NCI-H146 treated with DMSO at 0.1 percent for 48 hours (cell line): ENCODE measurements at regions not wholly inside any gene's neighbourhood (a gene's known extent, or its start where the extent isn't known, plus 50 kb on each side); places are given as distances from the start of the nearest gene placed in this dataset.

Experiments used
- DNase-seq: peaks from one replicate; lab custom pipeline; 2025; ENCODE audit not compliant: unreplicated experiment; lab: John Stamatoyannopoulos, UW

DNA sequence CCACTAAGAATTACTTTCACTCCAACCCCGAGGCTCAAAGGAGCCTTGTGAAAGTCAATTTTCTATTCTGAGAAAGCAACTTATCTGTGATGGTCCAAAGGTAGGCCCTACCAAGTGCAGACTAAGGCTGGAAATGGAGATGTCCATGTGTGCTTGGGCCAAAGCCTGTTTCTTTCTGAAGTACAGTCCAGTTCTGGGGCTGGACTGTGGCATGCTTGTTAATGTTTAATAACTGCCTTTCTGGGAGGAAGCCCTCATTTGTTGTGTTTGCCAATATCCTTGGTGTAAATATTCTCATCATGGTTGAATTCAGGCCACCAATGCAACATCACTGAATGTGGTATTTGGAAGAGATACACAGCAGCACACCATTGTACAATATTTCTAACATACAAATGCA is 182.3 kb upstream of the BCL6 start:
- DNase-seq = no peak

DNA sequence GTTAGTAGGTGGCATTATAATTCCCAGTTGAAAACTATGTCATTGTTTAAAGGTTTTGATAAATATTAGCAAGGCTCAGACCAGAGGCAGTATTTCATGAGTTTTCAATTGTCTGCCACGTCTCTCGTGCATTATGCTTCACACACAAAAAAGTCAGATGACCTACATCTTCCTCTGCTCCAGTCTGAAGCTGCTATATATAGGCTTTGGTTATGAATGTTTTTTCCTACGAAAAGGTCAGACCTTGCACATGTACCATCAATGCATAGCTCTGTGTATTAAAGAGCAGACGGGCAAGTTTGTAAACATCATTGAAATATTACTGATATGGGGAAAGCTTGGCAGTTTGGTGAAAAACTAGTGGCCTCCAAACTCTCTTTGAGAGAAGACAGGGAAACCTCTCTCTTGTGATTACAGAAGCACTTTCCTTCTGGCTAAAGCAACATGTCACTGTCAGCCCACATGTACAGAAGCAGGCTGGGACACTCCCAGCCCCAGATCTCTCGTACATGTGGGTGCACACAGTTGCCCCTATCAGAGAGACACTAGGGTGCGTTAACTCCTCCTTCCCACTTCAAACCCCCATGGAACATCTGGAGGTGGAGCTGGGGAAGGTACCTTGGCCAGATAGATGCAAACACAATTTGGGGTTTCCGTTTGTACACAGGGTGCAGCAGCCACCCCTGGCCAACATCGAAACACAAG is 184.0 kb upstream of the BCL6 start:
- no peak for DNase-seq

DNA sequence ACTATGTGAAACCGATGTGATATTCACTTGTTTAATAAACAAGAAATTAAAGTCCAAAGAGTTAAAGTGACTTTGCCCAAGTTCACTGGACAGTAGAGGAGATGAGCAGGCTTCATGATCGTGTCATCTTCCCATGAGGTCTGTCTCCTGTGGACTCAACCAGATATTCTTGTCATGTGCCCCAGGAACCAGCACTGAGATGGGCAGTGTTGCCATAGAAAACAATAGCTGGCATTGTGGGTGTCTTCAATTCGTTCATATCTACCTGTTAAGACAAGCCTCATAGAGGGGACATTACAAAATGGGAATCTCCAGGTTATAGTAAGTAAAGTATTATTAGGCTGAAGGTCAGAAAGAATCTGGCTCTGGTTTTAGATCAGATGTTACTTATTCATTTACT is 184.8 kb upstream of the BCL6 start:
- DNase-seq = no peak

DNA sequence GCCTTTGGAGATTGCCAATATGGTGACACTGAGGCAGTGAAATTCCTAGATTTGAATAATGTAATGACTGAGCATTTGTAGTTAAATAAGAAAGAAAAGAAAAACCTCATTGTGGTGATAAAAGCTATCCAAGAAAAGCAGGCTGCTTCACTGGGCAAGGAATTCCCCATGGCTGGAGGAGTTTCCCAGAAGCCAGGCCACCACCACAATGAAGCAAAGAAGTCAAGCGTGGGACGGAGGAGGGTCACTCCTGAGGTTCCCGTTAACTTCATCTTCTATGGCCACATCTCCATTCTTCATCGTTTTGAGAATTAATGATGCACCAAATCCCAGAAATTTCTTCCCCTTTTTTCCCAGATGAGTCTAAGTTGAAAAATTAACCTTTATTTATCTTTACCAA is 185.8 kb upstream of the BCL6 start:
- DNase-seq = no peak

DNA sequence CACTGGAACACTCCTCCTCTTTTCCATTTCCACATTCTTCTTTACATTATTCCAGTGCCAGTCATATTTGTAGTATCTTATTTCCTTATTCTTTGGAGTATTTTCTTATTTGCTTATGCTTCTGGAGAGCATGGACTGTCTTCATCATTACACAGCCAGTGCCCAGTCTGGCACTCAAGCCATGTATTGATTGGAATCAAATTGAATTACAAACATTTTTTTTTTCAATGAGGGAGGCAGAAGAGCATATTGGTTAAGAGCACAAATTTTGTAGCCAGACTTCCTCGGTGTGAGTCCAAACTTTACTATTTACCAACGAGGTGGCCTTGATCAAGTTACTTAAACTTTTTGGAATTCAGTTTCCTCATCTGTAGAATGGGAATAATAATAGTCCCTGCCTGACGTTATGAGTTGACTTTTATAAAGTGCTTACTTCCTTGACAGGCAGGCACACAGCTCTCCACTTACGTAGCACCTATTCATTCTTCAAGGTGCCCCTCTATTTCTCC is 186.6 kb upstream of the BCL6 start:
- DNase-seq = no peak

DNA sequence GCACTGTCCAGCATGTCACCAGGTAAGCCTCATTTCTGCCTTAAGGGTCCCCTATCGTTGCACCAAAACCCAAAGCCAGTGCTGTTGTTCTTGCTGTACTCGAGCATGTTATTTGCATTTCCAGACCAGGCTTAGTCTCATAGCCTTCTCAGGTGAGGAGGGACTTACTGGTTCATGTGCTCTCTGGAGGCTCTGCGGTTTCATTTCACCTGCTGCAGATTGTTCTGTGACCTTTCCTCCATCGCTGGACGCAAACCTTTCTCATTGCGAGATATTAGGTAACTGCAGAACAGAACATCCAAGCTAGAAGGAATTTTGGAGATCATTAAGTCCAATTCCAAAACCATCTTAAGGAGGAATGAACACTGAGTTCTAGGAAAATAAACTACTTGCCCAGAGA is 187.3 kb upstream of the BCL6 start:
- no peak for DNase-seq

DNA sequence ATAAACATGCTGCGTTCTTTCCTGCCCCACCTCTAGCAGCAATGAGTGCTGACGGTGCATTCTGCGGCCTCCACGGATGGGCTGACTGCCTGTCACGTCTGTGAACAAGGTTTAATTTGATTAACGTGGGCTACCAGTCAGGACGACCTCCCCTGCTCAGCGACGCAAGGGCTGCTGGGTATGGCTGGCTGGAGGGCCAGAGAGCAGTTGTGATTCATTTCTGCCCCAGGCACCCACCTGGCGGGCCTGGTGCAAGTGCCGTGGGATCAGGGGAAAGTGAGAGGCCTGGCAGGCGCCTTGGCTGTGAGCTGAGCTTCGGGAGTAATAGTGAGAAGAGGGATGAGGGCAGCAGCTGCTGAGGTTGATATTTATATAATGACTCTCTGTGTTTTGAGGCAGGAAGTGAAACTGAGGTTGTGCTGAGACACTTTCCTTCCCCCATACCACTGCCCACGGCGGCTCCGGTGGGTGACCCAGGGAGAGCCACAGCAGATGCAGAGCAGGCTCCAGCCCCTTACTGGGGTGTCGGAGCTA is 190.4 kb upstream of the BCL6 start:
- no peak for DNase-seq

DNA sequence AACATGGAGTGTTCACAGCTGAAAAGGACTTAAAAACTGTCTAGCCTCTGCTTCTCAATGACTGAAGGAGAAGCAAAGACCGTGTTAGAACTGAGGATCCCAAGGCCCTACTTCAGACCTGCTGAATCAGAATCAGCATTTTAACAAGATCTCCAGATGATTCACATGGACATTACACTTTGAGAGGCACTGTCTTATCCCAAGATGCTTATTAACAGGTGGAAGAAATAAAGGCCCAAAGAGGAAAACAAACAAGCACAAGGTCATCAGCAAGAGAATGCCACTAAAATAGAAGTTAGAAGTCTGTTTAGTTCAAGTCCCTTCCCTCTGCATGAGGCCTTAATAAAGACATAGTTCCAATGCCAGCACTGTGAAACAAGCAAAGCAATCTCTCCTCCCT is 191.4 kb upstream of the BCL6 start:
- no peak for DNase-seq

DNA sequence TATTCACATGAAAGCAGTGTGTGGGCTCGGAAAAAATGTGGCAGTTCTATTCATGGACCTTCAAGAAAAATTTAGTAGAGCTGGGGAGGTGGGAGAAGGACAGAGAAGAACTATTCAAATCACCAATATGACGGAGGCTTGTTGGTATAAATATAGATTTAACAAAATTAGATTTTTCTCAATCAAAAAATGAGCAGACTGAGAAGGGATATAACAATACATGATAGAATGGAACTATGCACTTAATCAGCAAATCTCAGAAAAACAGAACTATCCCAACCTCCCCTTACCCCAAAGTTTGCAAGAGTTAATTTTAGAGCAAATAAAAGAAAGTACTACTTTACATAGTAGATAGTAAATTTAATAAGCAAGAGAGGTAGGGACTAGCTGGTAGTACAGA is 194.6 kb upstream of the BCL6 start:
- DNase-seq = no peak

DNA sequence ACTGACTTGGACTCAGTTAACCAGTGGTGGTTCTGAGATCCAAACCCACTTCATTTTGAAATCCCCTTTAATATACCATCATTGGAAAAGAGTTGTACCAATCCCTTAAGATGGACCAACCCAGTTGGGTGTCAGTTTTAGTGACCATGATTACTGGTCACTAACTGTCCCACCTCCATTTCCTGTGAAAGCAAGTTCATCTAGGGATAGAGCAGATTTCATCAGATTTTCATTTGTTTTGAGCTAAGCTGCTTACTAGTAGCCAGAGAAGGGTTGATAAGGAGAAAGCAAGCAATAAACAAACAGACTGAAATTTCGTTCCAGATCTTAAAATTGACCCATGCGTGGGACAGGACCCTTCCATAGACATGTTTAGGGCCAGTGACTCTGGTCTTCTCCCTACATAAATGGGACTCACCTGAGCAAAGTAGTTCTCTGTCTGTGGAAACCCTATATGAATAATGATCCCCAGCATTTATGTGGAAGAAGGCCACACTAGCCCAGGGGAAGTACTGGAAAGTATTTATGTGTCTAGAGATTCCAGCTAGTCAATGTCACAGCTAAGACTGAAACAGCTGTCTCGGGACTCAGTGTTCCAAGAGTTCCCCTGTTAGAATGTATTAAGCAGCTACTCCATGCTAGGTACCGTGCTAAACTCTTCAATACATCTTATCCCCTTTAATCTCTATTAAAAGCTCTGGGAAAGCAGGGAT is 196.0 kb upstream of the BCL6 start:
- no peak for DNase-seq

DNA sequence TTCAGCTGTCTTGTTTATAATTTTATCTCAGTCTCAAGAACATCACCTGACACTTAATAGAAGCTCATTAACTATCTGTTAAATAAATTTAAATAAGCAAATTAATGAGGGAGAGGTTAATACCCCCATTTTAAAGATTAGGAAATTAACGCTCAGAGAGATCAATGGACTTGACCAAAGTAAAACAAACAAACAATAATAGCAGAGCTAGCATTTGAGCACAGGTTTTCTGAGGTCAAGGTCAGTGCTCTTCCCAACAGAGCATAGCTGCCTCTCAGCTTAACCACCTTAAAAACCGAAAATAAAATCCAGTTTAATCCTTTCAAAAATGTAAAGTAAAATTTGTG is 196.6 kb upstream of the BCL6 start:
- no peak for DNase-seq

DNA sequence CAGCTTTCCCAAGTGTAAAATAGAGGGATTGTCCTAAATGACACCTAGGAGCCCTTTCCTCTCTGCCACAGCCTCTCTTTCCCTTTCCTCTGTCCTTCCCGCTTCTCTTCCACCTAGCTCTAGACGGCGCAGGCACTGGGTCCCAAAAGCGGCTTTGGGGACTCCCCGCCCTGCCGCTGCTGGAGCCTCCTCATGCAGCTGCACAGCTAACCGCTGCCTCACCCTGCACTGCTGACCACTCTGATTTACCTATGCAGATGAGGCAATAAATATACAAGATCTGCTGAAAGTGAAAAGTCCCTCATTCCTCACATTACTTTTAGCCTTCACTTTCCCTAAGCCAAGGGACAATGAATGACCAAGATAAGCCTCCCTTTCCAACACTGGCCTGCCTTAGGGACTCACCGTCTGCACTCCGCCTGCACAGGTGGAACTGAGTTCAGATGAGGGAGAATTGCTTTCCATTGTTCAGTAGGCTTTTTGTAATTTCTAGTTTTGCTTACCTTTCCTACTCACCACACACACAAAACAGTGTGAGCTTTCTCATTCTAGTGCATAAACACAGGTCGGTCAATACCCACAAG is 197.5 kb upstream of the BCL6 start:
- DNase-seq = no peak

DNA sequence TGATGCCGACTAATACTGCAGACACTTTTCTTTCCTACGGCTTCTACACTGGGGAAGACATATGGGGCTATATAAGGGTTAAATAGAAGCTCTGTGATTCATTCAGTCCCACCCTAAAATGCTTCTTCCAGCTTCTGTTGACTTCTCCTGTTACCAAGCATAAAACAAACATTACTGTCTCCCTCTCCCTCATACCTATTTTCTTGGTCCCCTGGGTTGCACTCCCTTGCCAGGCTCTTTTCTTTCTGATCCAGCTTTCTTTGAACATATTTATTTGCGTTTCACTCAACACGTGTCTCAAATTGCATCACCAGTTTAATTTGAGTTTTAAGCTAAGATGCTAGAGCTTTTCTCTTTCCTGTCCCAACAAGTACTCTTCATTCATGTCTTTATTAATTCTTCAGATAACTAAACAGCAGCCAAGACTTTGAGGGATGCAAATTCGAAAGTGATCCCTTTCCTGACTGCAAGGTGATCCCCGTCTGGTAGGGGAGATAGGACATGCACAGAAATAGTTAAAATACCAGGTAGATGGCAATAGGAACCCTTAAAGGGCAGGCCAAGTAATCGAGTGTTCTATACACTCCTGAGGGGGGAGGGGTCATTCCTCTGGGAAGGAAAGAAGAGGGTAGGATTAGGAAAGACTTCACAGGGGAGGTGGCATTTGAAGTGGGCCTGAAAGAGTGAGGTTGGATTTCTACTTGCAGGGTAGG is 198.6 kb upstream of the BCL6 start:
- DNase-seq = no peak

DNA sequence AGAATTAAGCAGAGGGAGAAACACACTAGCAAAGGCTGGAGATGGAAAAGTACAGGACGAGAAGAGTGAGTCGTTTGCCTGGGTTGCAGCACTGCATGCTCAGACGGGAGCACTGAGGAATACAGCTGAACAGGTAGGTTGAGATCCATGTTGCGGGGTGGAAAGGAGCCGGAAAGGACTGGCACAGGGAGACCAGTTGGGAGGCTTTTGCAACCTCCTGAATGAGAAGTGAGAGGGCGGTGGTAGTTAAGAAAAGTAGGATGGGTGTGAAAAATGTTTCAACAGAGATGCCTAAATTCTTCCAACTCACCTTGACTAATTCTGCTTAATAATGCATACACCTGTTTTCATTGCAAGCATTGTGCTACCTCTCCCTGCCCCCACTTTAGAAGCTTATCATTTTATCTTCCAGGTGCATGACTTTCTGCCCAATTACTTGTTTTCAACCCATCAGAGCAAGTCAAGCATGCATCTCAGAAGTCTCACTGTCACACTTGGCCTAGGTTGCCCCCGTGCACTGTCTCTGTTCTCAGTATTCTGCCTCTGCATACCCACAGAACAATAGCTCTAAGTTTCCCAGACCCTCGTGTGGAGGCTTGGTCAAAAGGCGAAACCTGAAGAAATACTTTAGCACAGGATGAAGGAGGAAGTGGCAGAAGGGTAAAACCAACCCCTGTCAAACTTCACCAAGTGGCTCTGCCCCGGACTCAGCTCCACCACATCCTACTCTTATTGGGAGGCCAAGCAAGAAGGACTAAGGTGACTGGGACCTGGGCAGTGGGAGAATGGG is 199.3 kb upstream of the BCL6 start:
- DNase-seq = no peak

DNA sequence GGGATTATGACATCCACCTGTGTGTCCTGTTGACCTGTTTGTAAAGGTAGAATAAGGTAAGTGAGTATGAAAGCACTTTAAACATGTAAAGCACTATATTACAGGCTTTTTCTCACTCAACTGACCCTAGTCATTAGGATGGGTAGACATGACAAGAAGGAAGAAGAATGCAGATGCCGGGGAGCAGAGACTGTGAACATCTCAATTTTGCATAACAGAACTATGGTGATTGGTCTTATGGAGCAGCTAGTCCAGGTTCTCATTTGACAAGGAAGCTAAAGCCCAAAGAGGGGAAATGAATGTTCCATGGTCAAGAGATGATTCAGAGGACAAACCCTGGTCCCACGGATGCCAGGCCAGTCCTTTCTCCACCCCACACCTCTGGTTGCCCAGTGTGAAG is 200.1 kb upstream of the BCL6 start:
- no peak for DNase-seq

DNA sequence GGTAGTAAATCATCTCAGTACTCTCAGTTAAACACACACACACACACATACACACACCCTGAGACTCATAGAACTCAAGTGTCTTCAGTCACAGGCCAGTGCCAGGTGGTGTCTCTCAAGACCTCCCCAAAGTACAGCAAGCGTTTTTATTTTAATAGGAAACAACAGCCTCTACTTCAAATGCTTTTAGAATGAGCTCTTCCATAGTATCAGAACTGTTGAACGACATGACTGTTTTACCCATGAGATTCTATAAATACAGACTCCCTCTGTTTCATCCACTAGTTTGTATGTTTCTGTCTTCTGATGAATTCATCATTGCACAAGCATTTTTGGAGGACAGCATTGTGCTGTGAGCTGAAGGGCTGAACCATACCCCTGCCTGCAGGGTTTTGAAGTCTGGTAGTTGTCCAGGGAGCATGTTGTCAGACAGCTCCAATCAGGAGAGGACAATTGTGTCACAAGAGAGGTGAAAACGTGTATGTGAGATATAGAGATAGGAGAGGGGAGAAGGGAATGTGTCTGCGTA is 201.0 kb upstream of the BCL6 start:
- DNase-seq = no peak

DNA sequence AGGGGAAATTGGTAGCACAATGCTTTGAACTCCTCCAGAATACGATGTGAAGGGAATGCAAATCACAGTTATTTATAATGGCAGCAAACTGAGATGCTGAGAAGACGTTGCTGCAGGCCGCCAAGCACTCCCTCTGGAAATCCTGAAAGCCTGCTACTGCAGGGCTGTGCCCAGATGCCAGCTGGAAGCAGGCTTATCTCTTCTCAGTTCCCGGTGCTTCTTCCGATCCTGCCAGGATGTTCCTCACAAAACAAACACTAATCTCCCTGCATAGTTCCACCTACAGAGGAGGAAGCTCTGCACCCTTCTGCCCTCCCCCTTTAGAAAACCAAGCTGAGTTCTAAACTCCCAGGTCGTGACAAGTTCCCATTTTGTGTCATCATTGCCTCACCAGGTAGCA is 201.7 kb upstream of the BCL6 start:
- no peak for DNase-seq

DNA sequence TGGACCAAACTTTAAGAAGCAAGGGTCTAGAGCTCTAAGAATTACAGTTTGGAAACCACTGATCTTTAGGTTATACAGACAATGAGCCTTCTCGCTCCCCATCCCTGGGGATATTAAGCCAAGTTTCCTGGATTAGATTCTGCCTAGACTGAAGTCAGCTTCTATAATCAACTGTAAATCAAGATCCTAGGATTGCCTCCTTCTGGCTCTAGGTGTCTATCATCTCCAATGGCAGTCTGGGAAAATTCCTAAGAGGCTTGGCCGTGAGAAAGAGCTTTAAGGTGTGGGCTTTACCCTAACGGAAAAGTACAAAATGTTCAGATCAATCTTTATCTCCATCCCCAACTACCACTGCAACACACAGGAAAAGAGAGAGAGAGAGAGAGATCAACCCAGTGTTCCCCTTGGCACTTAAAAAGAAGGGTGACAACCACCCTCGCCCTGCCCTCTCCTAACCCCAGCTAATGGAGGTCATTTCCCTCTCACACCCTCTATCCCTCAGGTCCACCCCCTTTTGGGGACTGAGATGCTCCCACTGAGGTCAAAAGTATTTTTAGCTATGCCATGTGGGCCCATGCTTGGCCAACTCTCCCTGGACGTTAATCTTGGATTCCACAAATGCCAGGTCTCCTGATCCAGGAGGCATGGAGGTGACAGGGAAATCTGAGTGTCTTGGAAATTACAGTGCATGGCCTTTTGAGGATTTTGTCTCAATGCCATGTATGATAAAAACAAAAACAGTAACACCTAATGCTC is 202.8 kb upstream of the BCL6 start:
- DNase-seq = no peak

DNA sequence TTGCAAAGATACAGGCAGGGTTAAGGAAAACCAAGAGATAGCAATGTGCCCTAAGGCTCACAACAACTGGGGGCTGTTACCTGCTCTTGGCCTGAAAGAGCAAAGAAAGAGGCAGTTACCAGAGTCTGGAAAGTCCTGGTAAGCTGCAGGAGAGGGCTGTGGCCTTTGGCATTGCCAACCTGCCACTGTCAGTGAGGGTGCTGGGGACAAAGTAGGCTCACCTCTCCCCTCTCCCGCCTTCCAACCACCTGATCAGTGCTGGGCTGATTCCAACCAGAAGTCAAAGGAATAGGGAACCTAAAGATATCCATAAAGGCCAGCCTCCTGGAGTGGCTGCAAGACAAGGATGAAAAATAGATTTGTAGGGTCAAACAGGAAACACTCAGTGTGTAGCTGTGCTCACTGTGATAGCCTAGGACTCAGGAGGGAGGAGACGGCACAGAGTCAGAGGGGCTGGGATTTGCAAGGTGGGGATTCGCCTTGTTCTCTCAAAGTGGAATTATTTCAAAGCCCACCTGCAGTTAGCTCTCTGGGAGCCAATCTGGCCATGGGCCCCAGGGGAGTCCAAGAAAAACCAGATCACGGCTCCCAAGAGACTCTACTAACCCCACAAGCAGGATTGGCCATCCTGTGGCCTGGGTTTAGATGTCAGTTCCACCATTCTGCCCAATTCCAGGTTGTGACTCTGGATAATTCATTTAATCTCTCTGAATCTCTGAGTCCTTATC is 204.0 kb upstream of the BCL6 start:
- no peak for DNase-seq
